GM19397 (cell line): ENCODE measurements at regions not wholly inside any gene's neighbourhood (a gene's known extent, or its start where the extent isn't known, plus 50 kb on each side); places are given as distances from the start of the nearest gene placed in this dataset.

Experiments used
- ATAC-seq: cut with Tn5 transposase; IDR thresholded peaks from one replicate; pipeline ENCODE4 v1.9.1; 2021; ENCODE audit warnings: mild to moderate bottlenecking, moderate library complexity; ENCODE audit not compliant: unreplicated experiment

DNA sequence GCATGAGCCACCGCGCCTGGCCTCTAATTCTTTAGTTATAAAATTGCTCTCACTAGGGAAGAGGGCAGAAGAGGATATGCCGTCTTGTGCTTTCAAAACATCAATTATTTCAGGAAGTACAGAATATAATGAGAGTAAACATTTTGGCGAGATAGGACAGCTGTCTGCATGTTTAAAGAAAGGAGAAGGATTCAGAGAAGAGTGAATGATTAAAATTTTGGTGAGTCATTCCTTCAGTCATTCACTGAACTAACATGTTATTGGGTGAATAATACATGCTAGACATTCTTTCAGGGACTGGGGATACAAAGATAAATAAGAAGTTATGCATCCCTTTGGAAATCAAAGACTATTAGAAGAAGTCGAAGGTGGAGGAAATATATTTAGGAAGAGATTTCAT lies 590.3 kb upstream of the GOT2 start:
- ATAC-seq = no peak

DNA sequence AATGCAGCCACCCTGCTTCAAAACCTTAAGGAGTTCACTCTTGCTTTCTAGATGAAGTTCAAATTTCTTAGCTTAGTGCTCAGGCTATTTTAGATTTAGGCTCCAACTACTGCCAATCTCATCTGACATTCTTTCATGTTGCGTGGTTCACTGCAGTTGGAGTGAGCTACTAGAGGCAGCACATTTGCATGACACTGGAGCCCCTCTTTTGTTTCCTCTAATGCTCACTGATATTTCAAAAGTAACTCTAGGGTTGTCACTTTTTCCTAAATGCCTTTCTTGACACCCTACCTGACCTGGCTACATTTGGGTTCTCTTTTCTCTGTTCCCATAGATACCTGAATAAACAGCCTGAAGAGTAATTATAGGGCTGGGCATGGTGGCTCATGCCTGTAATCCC lies 586.5 kb upstream of the GOT2 start:
- ATAC-seq = no peak

DNA sequence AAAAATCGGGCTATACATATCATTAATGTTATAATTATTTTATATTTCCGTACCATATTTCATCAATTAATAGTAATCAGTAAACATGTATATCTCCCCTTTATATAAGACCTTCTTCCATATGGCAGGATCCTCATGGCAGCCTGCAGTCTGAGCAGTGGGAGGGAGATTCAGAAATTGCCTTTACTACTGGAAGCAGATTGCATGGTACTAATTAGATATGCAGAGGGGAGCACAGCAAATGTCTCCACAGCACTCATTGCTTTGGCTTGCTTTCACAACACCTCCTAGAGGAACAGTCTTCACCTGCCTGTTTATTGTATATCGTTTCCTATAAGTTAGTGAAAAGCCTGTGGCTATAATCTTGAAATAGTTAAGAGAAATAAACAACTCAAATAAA lies 585.8 kb upstream of the GOT2 start:
- ATAC-seq = no peak

DNA sequence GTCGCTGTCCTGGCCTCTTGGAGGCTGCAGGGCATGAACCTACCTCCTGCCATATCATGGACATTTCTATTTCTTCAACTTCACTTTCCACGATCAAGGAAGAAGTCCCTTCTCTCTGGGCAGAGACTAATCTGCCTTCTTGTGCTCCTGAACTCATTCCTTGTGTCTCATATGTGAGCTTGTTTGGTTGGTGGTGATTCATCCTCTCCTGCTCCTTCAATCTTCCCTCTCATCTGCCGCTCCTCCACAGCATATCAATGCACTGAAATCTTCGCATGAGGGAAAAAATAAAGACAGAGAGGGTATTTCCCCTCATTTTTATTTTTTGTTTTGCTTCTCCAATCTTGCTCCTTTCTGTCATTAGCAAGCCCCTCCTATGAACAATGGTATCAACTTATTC lies 571.7 kb upstream of the GOT2 start:
- ATAC-seq = no peak

DNA sequence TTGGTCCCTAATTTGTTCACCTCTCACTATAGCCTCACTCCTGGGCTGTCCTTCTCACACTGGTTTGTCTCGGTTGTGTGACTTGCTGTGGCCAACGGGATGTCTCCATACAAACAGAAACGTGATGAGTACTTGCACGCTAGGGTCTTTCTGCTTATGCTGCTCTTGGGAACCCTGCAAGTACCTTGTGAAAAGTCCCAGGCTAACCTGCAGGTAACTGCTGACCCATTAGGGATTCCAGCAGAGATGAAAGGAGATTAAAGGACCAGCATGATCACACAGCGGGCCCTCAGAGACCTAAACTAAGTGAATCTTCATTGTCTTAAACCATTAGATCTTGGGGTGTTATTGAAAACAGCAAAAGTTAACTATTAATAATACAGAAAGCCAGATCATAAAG lies 562.8 kb upstream of the GOT2 start:
- ATAC-seq = no peak

DNA sequence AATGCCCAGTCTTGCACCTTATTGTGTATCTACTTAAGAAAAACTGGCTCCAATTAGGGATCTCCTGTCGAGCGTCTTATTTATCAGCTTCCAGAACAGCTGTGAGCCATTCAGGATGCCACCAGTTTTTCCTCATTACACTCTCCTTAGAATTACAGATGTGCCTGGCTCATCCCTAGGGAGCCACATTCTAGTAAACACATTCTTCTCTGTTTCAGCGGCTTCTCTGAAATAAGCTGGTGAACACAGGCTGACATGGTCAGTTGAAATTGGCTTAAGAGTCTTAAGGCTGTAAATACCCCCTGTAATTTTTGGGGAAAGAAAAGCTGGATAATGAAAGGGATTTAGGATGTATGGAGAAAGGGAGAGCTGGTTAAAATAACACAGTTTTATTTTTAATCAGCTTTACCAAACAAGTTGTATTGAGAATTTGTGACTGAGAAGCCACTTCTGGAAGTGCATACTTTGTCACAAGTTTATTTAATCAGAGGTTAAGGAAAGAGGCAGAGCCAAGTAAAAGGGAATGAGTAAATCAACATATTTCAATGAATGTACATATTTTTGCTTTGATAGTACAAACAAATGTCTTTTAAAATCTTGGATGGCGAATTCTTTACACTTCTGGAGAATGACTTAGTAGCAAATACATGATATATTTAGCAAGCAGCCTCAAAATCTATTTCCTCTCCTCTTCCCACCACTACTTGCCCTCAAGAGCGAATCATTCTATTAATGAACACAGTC lies 562.0 kb upstream of the GOT2 start:
- ATAC-seq = no peak

DNA sequence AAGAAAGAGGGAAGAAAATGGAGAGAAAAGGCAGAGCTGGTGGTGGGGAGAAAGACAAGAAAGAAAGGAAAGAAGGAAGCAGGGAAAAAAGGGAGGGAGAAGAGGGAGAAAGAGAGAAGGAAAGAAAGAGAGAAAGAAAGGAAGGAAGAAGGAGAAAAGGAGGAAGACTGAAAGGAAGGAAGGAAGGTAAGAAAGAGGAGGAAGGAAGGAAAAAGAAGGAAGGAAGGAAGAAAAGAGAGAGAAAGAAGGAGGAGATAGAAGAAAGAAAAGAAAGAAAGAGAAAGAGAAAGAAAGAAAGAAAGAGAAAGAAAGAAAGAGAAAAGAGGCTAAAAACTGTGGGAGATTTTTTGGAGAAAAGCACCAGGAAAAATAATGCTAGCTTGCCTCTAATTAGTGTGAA lies 561.4 kb upstream of the GOT2 start:
- no peak for ATAC-seq

DNA sequence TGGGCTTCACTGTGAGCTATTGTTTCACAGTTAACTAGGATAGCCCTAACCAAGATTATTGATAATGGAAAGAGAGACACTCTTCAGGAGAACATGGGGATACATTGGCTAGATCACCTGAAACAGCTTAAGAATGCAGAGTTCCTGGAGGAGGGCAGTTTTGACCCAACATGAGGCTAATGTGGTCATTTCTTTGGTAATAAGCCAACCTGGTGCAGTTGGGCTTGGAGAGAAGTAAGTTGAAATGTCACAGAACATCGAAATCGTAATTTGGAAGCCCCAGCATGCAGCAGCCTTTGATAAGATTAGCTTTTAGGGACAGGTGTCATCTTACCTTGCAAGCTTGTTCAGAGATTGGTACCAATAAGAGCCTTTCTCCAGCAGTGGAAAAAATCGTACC lies 556.6 kb upstream of the GOT2 start:
- ATAC-seq = no peak

DNA sequence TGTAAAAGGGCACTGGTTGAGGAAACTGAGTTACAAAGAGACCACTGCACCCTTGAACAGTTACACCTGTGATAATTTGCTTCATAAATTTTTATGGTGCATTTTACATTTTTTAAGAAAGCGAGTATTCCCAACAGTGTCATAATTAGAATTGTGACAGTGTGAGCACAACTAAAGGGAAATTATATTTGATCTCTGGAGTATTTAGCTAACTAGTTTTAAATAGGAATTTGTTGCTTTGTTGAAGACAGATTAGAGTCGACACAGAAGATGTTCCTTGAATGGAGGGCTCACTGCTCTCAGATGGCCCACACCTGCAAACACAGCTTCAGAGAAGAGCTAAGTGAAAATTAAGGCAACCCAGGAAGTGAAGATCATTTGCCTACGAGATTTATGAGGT lies 555.0 kb upstream of the GOT2 start:
- ATAC-seq = no peak

DNA sequence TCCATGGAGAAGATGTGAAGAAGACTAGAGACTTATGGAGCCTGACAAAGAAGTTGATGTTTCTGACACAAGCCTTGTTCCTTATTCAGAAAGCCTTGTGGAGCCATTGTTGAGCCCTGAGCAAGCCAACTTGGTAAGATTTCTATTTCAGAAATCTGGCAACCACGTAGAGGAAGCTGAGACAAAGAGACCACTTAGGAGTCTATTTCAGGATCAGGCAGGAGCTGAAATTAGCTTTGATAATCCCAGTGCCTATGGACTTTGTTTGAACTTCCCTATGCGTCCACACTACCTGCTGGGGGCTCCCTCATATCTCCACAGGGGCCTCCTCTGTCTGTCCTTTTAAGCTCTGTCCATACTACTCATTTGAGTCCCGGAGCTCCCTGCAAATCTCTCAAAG lies 540.0 kb upstream of the GOT2 start:
- no peak for ATAC-seq

DNA sequence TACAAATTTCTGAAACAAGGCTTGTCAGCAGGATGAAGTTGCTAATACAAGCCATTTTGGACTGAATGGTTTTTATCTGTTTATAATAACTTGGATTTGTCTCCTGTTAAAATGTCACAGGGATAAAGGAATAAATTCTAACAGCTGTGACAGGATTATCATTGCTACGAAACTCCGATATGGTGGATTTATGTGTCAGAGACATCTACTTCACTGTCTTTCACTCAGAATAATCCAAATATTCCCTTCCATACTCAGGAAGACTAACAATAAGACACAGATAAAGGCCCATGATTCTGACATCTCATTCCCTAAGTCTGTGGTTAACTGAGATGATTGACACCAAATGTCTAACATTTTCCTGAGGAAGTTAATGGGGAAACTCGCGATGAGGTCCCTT lies 529.8 kb upstream of the GOT2 start:
- no peak for ATAC-seq

DNA sequence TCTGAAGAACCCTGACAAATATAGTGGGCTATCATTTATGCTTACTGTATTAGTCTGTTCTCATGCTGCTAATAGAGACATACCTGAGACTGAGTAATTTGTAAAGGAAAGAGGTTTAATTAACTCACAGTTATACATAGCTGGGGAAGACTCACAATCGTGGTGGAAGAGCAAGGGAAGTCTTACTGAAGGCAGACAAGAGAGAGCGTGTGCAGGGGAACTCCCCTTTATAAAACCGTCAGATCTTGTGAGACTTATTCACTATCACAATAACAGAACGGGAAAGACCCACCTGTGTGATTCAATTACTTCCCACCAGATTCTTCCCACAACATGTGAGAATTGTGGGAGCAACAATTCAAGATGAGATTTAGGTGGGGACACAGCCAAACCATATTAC lies 526.8 kb upstream of the GOT2 start:
- no peak for ATAC-seq

DNA sequence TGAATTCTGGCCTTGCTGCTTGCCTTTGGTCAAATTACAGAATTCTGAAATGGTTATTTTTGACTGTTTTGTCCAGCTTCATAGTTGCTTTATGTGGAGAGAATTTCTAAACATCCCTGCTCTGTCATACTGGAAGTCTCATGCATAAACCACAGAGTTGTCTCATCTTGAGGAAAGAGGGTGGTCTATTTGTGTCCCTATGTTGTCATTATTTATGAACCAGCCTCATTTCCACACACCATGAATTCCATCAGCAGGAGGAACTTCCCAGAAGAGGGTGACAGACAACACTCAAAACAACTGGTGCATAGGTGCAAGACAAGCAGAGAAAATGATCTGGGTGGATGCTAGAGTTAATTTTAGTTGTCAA lies 525.8 kb upstream of the GOT2 start:
- ATAC-seq = no peak

DNA sequence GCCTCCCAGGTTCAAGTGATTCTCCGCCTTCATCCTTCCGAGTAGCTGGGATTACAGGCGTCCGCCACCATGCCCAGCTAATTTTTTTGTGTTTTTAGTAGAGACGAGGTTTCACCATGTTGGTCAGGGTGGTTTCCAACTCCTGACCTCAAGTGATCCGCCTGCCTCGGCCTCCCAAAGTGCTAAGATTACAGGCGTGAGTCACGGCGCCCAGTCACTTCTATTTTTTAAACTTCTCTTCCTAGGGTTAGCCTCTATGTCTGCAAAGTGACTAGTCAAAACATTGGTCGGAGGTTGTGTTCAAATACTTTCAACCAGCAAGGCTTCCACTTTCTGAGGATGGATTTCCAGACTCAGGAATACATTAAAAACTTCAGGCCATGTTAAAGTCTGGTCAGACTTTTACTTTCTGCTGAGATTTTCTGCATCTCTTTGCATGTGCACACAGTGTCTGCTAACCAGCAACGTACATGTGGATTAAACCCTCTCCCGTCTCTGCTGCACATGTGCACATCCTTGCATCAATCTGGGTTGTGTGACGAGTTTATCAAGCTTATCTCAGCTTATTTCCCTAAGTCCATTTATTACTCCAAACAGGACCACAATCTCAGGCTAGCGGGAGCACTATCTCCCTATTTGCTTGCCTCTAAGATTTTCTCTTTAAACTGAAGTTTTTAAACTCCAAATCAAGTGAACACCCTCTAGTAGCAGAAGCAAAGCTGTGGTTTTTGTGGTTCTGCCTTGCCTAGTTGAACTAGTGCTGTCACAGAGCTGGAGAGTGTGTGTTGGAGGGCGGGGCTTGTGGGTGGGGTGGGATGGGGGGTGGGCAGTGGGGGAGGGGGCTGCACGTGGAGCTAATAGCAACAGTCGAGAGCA lies 525.2 kb upstream of the GOT2 start:
- no peak for ATAC-seq

DNA sequence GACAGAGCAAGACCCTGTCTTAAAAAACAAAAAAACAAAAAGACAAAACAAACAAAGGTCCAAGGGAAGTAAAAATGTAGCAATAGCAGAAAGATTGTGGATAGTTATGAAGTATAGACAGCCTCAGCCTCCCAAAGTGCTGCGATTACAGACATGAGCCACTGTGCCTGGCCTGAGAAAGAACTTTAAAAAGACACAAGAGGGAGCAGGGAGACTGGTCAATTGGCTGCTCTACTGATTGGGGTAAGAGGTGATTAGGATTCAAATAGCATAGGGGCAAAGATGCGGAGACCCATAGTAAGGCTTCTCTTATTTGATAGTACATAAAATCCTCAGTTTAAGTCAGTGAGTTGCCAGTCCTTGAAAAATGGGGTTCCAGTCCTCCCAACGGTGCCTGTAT lies 518.2 kb upstream of the GOT2 start:
- ATAC-seq = no peak

DNA sequence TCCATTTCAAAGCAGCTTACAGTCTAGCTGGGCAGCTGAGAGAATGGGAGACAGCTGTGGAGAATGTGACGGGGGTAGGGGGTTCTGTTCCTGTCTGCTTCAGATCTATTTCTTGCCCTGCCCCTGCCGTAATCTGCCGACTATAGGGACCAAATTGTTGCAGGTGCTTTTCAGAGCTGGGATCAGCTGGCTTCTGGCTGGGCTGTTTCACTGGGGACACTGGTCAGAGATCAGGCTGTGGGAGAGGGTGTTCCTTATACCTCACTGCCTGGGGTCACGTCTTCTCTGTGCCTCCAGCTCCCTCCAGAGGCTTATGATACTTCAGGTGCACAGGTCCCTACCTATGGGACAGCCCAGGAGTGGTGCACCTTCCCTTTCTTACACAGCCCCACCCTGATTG lies 514.9 kb upstream of the GOT2 start:
- no peak for ATAC-seq

DNA sequence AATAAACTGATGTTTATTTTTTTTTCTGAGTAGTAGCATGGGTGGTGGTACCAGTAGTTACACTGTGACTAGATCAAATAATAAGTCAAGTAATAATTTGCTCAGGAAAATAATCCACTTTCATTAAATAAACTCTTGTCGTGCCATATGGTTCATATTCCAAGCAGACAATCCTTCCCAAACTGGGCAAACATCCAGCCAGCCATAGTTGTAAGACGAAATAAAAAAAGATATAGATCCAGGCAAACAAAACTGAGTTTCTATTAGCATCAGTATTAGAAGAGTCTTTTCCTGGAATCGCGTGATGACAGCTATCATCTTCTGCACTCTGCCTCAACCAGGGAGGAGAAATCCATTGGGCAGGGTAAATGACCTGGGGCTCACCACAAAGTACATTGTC lies 508.4 kb upstream of the GOT2 start:
- no peak for ATAC-seq

DNA sequence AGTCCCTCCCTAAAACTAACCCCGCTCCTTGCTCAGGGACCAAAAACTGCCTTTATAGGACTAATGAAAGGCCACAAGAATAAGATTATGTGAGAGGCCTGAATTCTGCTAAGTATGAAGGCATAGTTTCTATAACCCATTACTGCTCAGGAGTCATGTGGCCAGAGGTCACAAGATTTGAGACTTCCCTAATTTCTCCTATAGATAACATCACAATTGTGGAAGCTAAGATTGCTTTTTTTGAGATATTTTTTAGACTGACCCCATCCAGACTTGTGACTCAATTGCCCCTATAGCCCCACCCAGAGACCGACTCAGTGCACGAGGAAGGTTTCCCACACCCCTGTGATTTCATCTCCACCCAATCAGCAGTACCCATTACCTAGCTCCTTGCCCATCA lies 504.1 kb upstream of the GOT2 start:
- ATAC-seq = no peak

DNA sequence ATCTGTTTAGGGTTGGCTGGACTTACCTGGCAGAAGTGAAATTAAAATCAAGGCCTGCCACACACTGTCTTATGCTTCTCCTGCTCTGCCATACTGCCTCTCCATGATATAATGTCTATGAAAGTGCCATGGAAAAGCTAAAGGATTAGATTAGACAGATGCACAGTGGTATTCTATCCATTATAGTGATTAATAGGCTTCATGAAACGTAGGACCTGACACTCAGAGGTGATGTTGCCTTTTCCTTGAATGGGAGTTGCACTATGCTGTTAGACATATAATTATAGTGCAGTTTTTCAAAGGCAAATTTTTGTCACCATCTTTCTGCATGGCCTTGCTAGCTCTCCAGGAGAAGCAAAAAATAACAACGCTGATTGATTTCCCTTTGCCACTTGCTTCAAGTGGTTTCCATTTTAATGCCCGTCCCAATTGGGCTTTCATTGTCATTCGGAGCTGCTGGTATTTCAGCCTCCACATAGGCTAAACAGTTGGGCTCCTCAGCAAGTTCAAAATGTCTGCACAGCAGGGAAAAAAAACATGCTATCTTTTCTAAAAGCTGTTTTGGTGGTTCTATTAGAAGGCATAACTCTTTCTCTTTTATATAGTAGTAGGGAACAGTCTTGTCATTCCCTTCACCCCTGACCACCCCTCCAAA lies 502.8 kb upstream of the GOT2 start:
- no peak for ATAC-seq

DNA sequence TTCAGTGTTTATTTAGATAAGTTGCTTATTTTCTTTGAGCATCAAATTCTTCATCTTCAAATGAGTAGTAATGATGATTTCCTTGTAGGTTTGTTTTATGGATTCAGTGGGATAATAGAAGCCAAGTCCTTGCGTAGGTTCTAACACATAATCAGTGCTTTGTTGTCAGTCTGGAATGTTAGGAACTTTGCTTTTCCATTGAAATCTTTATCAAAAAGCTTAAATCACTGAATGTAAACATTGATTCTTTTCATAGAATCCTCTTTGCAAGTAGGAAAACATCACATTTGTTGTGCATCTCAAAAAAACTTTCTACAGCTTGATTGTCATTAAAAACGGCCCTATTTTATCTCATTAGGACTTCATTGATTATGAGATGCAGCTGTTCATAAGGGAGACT lies 490.3 kb upstream of the GOT2 start:
- no peak for ATAC-seq

DNA sequence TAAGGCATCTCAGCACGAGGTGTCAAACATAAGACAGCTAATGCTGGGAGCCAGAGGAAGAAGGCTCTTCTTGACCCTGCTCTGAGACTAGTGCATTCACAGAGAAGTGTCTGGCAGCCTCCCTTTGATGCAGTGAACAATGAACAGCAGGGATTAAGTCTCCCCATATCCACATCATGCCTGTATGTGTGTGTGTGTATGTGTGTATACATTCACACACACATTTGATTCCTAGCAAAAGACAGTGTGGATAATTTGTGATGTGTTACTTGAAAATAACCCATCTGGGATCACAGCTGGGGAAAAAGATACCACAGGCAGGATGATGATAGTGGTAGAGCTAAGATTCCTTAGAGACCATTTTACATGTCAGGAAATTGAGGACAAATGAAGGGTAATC lies 485.9 kb upstream of the GOT2 start:
- ATAC-seq = no peak

DNA sequence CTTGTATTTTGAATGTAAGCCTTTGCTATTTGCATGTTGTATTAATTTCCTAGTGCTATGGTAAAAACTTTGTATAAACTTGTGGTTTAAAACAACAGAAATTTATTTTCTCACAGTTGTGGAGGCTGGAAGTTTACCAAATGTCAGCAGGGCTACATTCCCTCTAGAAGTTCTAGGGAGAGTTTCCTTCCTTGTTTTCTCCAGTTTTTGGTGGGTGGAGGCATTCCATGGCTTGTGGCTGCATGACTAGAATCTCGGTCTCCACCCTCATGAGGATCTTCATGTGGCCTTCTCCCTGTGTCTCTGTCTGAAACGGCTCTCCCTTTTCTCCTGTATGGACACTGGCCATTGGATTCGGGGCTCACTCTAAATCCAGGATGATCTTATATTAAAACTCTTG lies 482.2 kb upstream of the GOT2 start:
- no peak for ATAC-seq
